ENCODE measurements at regions not wholly inside any gene's neighbourhood (a gene's known extent, or its start where the extent isn't known, plus 50 kb on each side); places are given as distances from the start of the nearest gene placed in this dataset.

DNA sequence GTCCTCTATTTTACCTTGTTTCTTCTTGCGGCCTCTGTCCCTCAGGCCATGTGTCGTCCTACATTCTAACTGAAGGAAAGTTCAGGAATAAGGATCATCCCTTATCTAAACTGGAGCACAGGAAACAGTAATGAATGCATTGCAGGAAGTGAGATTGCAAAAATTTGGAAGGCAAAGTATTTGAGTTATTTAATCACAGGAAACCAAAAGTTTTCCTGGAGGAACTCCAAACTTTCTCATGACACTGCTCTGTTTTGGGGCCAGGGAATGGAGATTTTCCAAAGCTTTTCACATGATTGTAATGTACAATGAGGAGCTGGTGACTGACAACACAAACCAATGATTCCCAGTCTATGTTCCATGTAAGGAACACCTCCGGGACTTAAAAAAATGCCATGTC lies 57.8 kb upstream of the PLSCR4 start:
- DNase-seq (ENCODE audit: low read depth): peak; percentile 86

DNA sequence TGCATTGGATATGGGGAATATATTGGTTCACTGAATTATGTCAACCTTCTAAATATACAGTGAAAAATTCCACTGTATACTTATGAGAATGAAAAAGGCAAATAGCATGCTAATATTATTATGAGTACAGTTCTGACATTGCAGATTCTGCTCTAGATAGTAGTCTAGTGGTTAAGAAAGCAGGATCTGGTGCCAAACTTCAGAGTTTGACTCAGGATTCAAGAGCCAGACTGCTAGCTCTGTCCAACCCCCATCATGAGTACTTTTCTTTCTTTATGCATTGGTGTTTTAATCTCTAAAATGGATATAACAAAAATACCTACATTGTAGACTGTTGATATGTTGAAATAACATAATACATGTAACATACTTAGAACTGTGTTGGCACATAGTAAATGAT lies 57.3 kb upstream of the PLSCR4 start:
- no peak for DNase-seq (ENCODE audit: low read depth)

GRCh38 chr3:146307456-146307725 lies 56.5 kb upstream of the PLSCR4 start:
- DNase-seq (ENCODE audit: low read depth): no peak

DNA sequence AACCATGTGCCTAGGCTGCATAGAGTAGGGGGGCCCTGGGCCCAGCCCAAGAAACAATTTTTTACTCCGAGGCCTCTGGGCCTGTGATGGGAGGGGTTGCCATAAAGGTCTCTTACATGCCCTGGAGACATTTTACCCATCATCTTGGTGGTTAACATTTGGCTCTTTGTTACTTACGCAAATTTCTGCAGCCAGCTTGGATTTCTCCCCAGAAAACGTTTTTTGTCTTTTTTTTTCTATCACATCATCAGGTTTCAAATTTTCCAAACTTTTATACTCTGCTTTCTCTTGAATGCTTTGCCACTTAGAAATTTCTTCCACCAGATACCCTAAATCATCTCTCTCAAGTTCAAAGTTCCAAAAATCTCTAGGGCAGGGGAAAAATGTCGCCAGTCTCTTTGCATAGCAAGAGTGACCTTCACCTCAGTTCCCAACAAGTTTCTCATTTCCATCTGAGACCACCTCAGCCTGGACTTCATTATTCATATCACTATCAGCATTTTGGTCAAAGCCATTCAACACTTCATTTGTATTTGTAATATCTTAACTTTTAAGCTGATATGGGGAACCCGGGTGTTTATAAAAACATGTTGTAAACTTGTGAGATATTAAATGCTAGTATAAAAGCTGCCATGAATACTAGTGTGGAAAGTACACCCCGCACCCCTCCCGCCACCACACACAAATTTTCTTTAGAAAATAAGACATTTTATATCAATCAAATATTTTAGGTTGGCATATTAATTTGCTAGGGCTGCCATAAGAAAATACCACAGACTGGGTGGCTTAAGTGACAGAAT lies 56.0 kb upstream of the PLSCR4 start:
- DNase-seq (ENCODE audit: low read depth): no peak

DNA sequence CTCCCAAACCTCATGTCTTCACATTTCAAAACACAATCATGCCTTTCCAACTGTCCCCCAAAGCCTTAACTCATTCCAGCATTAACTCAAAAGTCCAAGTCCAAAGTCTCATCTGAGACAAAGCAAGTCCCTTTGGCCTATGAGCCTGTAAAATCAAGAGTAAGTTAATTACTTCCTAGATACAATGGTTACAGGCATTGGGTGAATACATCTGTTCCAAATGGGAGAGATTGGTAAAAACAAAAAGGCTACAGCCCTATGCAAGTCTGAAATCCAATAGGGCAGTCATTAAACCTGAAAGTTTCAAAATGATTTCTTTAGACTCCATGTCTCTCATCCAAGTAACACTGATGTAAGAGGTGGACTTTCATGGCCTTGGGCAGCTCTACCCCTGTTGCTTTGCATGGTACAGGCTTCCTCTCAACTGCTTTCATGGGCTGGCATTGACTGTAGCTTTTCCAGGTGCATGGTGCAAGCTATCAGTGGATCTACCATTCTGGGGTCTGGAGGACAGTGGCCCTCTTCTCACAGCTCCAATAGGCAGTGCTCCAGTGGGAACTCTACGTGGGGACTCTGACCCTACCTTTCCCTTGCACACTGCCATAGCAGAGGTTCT lies 55.0 kb upstream of the PLSCR4 start:
- no peak for DNase-seq (ENCODE audit: low read depth)

GRCh38 chr3:146300768-146301167 lies 49.9 kb upstream of the PLSCR4 start:
- no peak for DNase-seq (ENCODE audit: low read depth)

Data from HS-5 (cell line).